IPS-NIHi11 (cell line): ENCODE measurements at regions not wholly inside any gene's neighbourhood (a gene's known extent, or its start where the extent isn't known, plus 50 kb on each side); places are given as distances from the start of the nearest gene placed in this dataset.

Source experiments
- DNase-seq: peaks from one replicate; pipeline ENCODE4 v3.0.0; 2012; ENCODE audit warnings: mixed read lengths, low spot score

GRCh38 chr13:112639521-112639920 lies 50.3 kb upstream of the ATP11A start:
- DNase-seq: no peak

DNA sequence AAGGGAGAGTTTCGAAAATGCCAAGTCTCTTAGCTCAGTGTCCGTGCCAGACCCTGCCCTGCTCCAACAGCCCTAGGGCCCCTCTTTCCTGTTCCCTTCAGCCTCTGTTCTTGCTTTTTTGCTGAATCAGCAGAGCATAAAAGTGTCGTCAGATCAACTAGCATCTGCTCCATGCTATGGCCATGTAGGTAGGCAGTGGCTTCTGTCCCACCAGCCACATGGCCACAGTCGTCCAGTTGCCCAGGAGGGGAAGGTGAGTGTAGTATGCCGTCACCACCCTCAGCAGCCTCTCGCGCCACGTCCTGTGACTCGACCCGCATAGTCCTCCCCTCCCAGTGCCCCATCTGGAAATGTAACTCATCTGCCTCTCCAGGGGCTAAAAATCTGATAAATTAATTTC lies 50.9 kb upstream of the ATP11A start:
- DNase-seq: no peak

GRCh38 chr13:112638157-112638750 lies 50.3 kb upstream of the TUBGCP3 start:
- peak; percentile 45 for DNase-seq
